ENCODE measurements at regions not wholly inside any gene's neighbourhood (a gene's known extent, or its start where the extent isn't known, plus 50 kb on each side); places are given as distances from the start of the nearest gene placed in this dataset.

- DNase-seq (ENCODE audit: low read depth in 2 of 2): no peak
Measured at GRCh38 chr6:164554700-164555476, 754.5 kb downstream of the C6orf118 start.

GRCh38 chr6:164554226-164554625 is 755.2 kb downstream of the C6orf118 start:
- DNase-seq (ENCODE audit: low read depth in 2 of 2): no peak

GRCh38 chr6:164551706-164552105 is 757.7 kb downstream of the C6orf118 start:
- DNase-seq (ENCODE audit: low read depth in 2 of 2): no peak

DNA sequence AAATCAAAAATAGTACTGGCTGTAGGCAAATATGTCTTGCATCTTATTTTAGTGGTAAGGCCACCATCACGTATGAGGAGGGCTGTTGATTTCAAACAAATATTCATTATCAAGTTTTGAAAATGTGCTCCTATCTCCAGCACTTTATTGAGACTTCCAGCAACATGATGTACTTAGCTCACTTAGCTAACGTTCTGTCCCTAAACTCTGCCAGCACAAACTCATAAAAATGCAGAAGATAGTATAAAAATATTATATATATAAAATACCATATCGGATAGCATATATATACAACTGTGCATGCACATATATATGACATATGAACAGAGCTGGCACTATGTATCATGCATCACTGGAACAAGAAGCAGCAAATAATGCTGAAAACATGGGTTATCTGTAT is 762.3 kb downstream of the C6orf118 start:
- DNase-seq (ENCODE audit: low read depth in 2 of 2): no peak

DNA sequence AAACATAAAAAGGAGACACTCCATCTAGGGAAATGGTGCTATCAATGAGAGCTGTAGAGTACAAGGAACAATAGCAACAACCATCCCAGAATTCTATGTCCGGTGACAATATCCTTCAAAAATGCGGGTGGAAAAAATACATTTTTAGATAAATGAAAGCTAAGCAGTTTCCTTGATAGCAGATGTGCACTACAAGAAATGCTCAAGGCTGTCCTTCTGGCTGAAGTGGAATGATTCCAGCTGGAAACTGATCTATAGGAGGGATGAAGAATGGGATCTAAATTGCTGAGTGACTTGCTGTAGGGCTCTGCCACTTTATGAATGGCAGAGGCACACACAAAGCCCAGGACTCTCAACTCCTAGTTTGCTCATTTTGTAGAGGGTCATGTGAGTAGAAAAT is 763.1 kb downstream of the C6orf118 start:
- no peak for DNase-seq (ENCODE audit: low read depth in 2 of 2)

- DNase-seq (ENCODE audit: low read depth in 2 of 2): no peak
Measured at GRCh38 chr6:164534070-164534766, 775.2 kb downstream of the C6orf118 start.

- DNase-seq (ENCODE audit: low read depth in 2 of 2): no peak
Measured at GRCh38 chr6:164533045-164533362, 776.4 kb downstream of the C6orf118 start.

DNA sequence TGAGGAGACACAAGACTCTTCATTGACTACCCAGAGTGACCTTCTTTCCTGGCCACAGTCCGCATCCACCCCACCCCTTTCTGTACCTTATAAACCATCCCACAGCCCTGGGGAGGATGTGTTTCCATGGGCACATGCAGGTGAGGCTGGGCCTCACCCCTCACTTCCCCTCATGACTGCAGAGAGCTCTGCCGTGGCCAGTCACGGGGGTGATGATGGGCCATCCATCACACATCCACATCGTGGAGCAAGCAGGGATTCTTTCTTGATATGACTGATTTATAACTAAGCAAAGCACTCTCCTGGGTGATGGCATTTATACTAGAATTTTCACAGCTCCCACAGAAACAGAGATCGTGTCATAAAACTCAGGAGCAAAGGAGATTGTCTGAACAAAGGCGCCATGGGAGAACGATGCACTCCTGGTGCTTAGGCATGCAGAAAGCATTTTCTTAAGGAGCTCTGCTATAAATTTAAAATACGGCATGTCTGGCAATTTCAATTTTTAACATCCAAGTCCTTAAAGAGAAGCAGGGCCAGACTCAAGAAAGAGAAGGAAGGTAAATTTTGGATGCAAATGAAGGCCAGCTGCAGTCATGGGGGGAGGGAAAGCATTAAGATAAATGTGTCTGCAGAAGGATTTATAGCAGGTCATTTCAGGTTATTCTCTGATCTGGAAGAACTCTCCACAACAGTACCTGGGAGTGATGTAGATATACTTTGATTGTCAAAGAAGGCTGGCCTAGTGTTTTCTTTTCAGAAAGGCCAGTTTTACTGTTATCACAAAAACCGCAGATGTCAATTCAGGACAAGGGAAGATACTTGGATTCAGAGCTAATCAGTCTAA is 777.0 kb downstream of the C6orf118 start:
- DNase-seq (ENCODE audit: low read depth in 2 of 2): no peak

GRCh38 chr6:164531736-164532135 is 777.7 kb downstream of the C6orf118 start:
- DNase-seq (ENCODE audit: low read depth in 2 of 2): no peak

- DNase-seq (ENCODE audit: low read depth in 2 of 2): no peak
Measured at GRCh38 chr6:164528539-164528938, 780.9 kb downstream of the C6orf118 start.

DNA sequence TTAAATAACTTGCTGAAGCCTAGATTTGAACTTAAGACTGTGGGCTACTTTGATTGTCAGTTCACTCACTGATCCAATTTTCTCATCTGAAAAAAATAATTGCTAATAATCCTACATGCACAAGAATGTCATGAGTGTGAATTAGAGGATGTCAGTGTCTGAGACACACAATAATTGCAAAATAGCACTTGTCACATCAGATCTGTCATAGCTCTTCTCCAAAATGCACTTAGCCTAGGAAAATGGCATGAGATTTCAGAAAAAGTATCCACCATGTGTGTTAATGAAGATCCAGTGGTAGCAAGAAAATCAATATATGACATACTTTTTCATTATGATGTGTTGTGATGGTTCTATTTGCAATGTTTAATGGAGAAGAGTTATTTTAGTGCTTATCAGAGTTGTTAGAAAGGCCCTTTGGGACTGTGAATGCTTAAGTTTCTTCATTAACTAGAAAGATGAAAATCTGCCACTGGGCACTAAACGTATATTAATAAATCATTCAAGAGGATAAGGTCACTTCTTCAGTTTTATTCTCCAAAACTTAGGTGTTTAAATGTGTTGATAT is 786.2 kb downstream of the C6orf118 start:
- DNase-seq (ENCODE audit: low read depth in 2 of 2): no peak

DNA sequence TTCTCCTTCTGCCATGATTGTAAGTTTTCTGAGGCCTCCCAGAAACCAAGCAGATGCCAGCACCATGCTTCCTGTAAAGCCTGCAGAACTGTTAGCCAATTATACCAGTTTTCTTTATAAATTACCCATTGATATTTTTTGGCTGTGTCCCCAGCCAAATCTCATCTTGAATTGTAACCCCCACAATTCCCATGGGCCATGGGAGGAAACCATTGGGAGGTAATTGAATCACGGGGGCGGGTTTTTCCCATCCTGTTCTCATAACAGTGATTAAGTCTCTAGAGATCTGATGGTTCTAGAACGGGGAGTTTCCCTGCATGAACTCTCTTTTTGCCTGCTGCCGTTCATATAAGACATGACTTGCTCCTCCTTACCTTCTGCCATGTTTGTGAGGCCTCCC is 788.5 kb downstream of the C6orf118 start:
- DNase-seq (ENCODE audit: low read depth in 2 of 2): no peak

DNA sequence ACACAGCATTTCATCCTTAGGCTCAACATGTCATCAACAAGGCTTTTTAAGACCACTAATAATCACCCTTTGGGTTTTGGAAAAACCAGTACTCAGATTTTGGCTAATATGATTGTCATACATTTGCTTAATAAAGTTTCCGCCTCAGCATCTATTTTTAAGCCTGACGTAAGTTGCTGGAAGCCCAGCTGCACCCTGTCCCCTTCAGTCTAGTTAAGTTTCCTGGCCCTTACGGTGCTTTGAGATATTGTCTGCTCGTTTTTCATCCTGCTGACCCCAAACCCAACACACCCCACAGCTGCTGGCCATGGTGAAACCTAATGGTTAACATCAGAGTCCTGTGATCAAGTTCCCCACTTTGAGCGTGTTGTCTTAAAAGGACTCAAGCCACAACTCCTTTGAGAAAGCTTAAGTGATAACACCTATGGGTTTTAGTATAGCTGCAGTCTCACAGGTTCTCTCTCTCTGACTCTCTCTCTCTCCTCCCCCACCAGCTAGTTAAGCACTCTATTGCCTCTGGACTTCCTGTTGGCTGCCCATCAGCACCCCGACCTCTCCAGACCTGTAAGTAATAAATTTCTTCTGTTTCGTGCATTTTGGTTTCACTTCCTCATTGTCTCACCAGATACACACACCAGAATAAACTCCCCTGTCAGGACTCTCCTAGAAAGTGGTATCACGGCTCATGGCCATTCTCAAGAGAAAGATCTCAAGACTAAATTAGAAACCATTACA is 802.0 kb downstream of the C6orf118 start:
- DNase-seq (ENCODE audit: low read depth in 2 of 2): no peak

DNA sequence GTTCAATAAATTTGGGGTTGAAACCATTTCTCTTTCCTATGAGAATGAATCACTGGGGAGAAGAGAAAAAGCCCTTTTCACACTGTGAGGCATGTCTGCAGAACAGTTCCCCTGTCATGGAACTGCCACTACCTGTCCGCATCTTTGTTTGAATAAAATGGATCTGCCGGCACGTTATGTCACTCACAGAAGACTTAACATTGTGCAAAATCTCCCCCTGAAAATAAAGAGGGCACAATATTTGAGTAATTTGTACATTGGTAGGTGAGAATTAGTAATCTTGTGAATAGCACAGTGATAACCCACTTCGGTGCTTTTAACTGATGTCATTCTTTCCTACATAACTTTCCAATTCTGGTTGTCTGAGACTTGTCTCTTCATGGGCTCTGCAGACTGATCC is 804.0 kb downstream of the C6orf118 start:
- DNase-seq (ENCODE audit: low read depth in 2 of 2): no peak

- DNase-seq (ENCODE audit: low read depth in 2 of 2): no peak
Measured at GRCh38 chr6:164502833-164503232, 806.6 kb downstream of the C6orf118 start.

DNA sequence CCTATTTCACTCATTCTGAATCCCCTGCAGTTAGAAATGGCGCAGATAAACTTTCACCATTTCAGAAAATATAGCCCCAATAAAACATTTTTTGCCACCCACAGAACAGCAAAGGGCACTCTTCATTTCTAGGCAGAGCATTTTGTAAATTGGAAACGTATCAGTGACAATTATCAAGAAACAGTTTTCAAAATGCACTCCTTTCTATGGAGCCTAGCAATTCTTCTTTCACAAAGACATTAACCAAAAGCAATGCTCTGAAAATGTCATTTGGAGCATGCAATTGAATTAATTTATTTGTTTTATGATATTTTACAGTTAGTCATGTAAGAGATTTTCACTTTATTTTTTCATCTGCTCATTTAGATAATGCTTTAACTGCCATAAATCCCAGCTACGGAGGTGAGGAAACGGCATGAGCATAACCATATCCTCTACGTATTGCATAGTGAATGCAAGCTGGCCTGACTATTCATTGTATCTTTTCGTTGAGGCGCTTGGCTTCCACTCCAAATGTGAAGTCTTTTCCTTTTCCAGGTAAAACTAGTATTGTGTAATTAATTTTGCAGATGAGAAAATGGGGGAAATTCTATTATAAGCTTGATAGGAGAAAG is 813.4 kb downstream of the C6orf118 start:
- DNase-seq (ENCODE audit: low read depth in 2 of 2): no peak

DNA sequence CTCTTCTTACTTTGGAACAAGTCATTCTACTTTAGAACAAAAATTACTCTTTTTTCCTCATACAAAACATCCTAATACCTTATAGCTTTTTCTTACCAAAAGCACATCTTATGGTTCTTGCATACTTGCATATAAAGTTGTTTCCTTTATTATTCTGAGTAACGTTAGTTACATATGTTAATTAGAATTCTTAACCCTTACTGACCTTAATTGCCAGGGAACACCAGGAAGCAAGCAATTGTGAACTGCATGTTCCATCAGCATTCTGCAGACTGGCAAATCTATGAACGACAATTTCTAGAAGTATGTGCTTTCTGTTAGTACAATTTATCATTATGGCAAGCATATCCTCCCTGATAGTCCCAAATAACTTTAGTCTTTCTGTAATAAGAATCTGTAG is 831.0 kb downstream of the C6orf118 start:
- no peak for DNase-seq (ENCODE audit: low read depth in 2 of 2)

DNA sequence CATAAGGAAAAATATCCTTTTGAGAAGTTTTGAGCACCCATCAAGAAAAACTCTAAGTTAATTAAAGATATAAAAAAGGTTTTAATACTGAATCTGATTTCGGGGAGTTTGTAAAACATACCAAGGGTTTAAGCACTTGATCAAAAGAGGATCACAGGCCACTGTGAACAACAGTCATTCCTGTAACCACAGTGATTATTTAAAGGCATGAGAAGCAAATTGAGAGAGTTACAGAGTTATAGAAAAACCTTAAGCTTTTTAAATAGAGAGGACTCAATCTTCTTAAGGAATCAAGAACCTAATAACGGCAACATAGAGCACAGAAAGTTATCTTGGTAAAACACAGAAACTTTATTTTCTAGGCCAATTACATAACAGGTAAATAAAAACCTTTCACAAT is 831.6 kb downstream of the C6orf118 start:
- no peak for DNase-seq (ENCODE audit: low read depth in 2 of 2)

- DNase-seq (ENCODE audit: low read depth in 2 of 2): no peak
Measured at GRCh38 chr6:164477101-164477500, 832.3 kb downstream of the C6orf118 start.

DNA sequence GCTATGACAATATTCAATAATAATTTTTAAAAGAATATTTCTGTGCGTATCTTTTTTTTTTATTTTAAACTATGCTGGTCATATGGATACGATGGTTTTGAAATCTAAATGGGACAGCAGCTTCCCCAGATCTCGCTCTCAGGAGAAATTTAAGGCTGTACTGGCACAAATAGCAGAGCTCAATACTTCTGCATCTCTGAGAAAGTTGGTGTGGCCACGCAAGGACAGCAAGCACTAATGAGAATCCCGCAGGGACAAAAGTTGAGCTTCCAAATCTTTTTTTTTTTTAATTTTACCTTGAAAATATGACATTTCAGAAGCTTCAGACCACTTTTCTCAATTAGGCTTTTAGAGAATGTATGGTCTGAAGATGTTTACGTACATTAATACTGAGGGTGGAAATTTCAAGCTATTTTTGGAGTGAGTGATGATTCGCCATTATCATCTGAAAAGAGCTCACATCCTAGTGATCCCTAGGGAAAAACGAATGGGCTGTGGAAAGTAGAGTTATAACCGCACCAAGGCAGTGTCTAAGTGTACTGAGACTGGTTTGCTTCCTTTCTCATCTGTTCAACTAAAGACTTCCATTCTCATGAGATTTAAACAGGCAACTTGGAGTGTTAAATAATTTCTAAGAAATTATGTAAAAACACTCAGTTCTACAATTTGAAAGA is 840.0 kb downstream of the C6orf118 start:
- no peak for DNase-seq (ENCODE audit: low read depth in 2 of 2)

GRCh38 chr6:164455835-164456234 is 853.6 kb downstream of the C6orf118 start:
- no peak for DNase-seq (ENCODE audit: low read depth in 2 of 2)

All from stimulated activated CD8-positive, alpha-beta memory T cell treated with anti-CD3 and anti-CD28 coated beads, Interleukin-7, amount 100 ng/mL, for 1 hour (primary cell).